Limb (tissue), 2 donors: ENCODE measurements at regions not wholly inside any gene's neighbourhood (a gene's known extent, or its start where the extent isn't known, plus 50 kb on each side); places are given as distances from the start of the nearest gene placed in this dataset.

Experiments used
- DNase-seq, 2 donors: peaks; one replicate each; pipeline ENCODE4 v3.0.0-alpha.2; 2016; ENCODE audit errors: extremely low spot score in 2 of 2

GRCh38 chr6:14321992-14322772, 204.6 kb downstream of the CD83 start:
- DNase-seq: no peak

- DNase-seq: no peak
These were observed 205.3 kb downstream of the CD83 start for GRCh38 chr6:14322841-14323240.

GRCh38 chr6:14326774-14327173, 209.2 kb downstream of the CD83 start:
- DNase-seq: no peak

- no peak for DNase-seq
These were observed 210.6 kb downstream of the CD83 start for GRCh38 chr6:14328163-14328562.

GRCh38 chr6:14333556-14334305, 216.2 kb downstream of the CD83 start:
- DNase-seq: no peak

- no peak for DNase-seq
These were observed 217.5 kb downstream of the CD83 start for GRCh38 chr6:14335071-14335470.

- no peak for DNase-seq
These were observed 219.6 kb downstream of the CD83 start for GRCh38 chr6:14337152-14337551.

- no peak for DNase-seq
These were observed 221.6 kb downstream of the CD83 start for GRCh38 chr6:14339172-14339571.

- no peak for DNase-seq
These were observed 222.4 kb downstream of the CD83 start for GRCh38 chr6:14339711-14340584.

- DNase-seq: no peak
These were observed 226.9 kb downstream of the CD83 start for GRCh38 chr6:14344486-14344885.

- no peak for DNase-seq
These were observed 230.8 kb downstream of the CD83 start for GRCh38 chr6:14348389-14348788.

- no peak for DNase-seq
These were observed 231.9 kb downstream of the CD83 start for GRCh38 chr6:14349507-14349906.

- DNase-seq: no peak
These were observed 232.6 kb downstream of the CD83 start for GRCh38 chr6:14350210-14350609.

GRCh38 chr6:14353281-14353680, 235.7 kb downstream of the CD83 start:
- no peak for DNase-seq

- no peak for DNase-seq
These were observed 236.2 kb downstream of the CD83 start for GRCh38 chr6:14353798-14354197.

- peak; percentile 38 to 63 for DNase-seq
These were observed 237.5 kb downstream of the CD83 start for GRCh38 chr6:14354919-14355572.

GRCh38 chr6:14359438-14359837, 241.9 kb downstream of the CD83 start:
- DNase-seq: no peak

GRCh38 chr6:14360565-14360964, 243.0 kb downstream of the CD83 start:
- no peak for DNase-seq

GRCh38 chr6:14361297-14361696, 243.7 kb downstream of the CD83 start:
- DNase-seq: no peak

GRCh38 chr6:14361956-14362587, 244.5 kb downstream of the CD83 start:
- DNase-seq: no peak

GRCh38 chr6:14364370-14364769, 246.8 kb downstream of the CD83 start:
- no peak for DNase-seq
